HG03442 (cell line): ENCODE measurements at regions not wholly inside any gene's neighbourhood (a gene's known extent, or its start where the extent isn't known, plus 50 kb on each side); places are given as distances from the start of the nearest gene placed in this dataset.

Experiments used
- ATAC-seq: cut with Tn5 transposase; IDR thresholded peaks from one replicate; pipeline ENCODE4 v1.9.1; 2021; ENCODE audit warnings: mild to moderate bottlenecking, moderate library complexity; ENCODE audit not compliant: unreplicated experiment

DNA sequence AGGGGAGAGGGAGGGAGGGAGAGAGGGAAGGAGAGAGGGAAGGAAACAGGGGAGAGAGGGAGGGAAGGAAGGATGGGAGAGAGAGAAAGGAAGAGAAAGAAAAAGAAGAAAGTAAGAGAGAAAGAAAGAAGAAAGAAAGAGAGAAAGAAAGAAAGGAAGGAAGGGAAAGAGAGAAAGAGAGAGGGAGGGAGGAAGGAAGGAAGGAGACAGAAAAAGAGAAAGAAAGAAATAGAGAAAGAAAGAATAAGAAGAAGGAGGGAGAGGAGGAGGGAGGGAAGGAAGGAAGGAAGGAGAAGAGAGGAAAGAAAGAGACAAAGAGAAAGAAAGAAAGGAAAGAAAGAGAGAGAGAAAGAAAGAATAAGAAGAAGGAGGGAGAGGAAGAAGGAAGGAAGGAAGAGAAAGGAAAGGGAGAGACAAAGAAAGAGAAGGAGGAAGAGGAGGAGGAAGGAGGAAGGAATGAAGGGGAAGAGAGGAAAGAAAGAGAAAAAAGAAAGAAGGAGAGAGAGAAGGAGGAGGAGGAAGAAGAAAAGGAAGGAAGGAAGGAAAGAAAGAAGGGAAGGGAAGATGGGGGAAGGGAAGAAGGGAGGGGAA lies 189.6 kb downstream of the PARM1 start:
- no peak for ATAC-seq

DNA sequence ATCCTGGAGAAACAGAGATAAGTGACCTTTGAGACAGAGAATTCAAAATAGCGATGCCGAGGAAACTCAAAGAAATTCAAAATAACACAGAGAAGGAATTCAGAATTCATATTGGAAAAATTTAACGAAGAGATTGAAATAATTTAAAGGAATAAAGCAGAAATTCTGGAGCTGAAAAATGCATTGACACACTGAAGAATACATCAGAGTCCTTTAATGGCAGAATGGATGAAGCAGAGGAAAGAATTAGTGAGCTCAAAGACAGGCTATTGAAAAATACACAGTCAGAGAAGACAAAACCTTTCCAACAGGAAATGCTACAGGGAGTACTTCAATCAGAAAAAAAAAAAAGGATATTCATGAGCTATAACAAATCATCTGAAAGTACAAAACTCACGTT lies 185.8 kb downstream of the PARM1 start:
- no peak for ATAC-seq

DNA sequence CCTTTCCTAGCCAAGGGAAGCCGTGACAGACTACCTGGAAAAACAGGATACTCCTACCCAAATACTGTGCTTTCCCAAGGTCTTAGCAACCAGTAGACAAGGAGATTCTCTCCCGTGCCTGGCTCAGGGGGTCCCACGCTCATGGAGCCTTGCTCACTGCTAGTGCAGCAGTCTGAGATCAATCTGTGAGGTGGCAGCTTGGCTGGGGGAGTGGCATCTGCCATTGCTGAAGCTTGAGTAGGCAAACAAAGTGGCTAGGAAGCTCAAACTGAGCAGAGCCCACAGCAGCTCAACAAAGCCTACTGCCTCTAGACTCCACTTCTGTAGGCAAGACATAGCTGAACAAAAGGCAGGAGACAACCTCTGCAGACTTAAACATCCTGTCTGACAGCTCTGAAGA lies 177.1 kb downstream of the PARM1 start:
- no peak for ATAC-seq

DNA sequence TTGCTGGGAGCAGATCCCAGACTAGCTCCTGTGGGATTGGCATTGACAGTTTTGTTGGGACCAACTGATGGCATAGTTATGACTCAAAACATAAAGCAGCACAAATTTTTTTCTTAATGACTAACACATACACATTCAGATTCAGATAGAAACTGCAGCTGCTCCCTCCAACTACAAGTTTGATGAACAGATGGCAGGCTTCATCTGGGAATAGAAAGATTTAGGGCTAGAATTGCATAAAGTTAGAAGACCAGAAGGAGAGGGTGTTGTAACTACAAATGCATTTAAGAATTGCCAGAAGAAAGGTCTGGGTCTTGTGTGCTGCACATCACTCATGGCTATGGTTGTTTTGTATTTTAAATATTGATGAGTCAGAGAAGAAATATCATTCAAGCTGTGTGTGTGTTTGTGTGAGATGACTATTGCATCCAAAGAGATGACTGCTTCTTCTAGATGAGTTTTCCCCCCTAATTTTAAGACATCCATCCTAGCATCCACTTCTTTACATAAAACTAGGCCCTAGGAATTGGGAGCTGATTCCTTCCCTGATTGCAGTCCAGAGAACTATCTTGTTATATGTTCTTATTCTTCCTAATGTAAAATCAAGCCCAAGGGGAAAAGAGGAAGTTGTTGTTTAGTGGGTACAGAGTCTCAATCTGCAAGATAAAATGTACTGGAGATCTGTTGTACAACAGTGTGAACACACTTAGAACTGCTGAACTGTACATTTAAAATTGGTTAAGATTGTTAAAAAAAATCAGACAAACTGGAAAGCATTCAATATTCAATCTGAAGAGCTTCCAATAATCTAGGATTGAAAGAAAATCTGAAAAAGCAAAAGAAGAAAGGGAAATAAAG lies 175.1 kb downstream of the PARM1 start:
- peak; percentile 64 for ATAC-seq

DNA sequence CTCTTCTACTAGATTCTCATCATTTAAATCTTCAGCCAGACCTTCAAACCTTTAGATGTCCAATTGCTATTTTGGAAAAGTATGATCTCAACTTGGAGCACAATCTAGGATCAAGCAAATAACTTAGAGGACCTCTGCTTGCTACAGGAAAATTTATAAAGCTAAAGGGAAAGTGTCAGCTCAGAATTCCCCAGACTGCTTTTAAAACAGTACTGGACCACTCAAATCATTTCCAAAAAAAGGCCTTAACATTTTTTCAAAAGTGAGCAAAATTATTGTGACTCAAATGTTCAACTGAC lies 169.8 kb downstream of the PARM1 start:
- no peak for ATAC-seq

DNA sequence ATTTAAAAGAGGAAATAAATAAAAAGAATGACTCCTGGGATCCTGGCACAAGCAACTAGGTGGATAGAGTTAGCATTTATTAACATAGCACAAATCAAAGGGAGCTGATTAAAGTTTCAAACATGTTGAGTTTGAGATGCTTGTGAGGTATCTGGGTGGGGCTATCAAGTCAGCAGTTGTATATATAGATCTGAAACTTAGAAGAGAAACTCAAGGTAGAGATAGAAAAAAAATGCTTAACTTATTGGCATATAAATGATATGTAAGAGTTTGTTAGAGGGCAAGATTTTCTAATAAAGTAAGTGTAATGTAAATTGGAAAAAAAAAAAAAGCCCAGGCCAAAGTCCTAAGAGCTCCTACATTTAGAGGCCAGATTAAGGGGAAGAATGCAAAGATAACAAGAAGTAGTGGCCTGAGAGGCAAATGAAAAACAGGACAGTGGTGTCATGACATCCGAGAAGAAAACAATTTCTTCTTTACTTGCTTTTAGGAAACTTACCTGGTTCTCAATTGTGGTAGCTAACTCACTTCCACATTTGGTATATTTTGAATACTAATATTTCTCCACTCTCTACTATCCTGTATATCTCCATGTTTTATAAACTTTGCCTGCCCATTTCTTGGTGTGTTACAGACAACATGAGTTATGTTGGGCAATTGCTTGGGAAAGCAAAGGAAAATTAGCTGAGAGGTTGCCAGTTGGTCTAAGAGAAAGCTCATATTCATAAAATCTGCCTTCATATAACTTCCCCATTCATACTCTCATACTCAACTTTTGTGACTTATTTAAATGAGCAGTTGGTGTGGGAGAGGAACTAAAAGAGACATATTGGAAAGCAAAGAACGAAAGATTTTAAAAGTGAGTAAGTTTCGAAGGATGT lies 169.2 kb downstream of the PARM1 start:
- peak; percentile 42 for ATAC-seq
